ENCODE measurements at regions not wholly inside any gene's neighbourhood (a gene's known extent, or its start where the extent isn't known, plus 50 kb on each side); places are given as distances from the start of the nearest gene placed in this dataset.

GRCh38 chr5:5648694-5649093 is 226.2 kb downstream of the ICE1 start:
- Histone ChIP-seq H3K9me3 (ENCODE audit: control insufficient read depth in 2 of 3, insufficient read depth in 1 of 3, low read length in 3 of 3) (no peaks in the 10 kb centered on the region), H3K27me3 (ENCODE audit: control insufficient read depth, insufficient read depth, low read length) (no peaks in the 10 kb centered on the region), H3K4me1 (ENCODE audit: control insufficient read depth in 2 of 3, insufficient read depth in 2 of 3, low read depth in 1 of 3, low read length in 3 of 3) (no peaks in the 10 kb centered on the region), H3K27ac (ENCODE audit: low read depth in 2 of 2, low read length in 2 of 2) (no peak overlapping the region), H3K36me3 (ENCODE audit: control insufficient read depth in 2 of 3, insufficient read depth in 3 of 3, low read length in 3 of 3) (no peaks in the 10 kb centered on the region), H3K4me3 (ENCODE audit: low read length in 3 of 3) (no peak overlapping the region), H3K9ac (ENCODE audit: low read length in 3 of 3) (no peak overlapping the region)
- no peak for FAIRE-seq
- DNase-seq, result no peak
- TF ChIP-seq CTCF (IDR thresholded peaks at IDR 0.05; ENCODE audit: borderline replicate concordance, extremely low read depth, insufficient read depth), result no peak
- intact Hi-C loops (cut with DNase I), result no loop called here

GRCh38 chr5:5645891-5646290 is 223.4 kb downstream of the ICE1 start:
- Histone ChIP-seq H3K4me3 (ENCODE audit: low read length in 3 of 3) (no peak overlapping the region), H3K36me3 (ENCODE audit: control insufficient read depth in 2 of 3, insufficient read depth in 3 of 3, low read length in 3 of 3) (no peaks in the 10 kb centered on the region), H3K4me1 (ENCODE audit: control insufficient read depth in 2 of 3, insufficient read depth in 2 of 3, low read depth in 1 of 3, low read length in 3 of 3) (no peaks in the 10 kb centered on the region), H3K9ac (ENCODE audit: low read length in 3 of 3) (no peak overlapping the region), H3K27ac (ENCODE audit: low read depth in 2 of 2, low read length in 2 of 2) (no peak overlapping the region), H3K27me3 (ENCODE audit: control insufficient read depth, insufficient read depth, low read length) (no peaks in the 10 kb centered on the region), H3K9me3 (ENCODE audit: control insufficient read depth in 2 of 3, insufficient read depth in 1 of 3, low read length in 3 of 3) (no peaks in the 10 kb centered on the region)
- intact Hi-C loops (cut with DNase I), result no loop called here
- DNase-seq (no peak), FAIRE-seq (no peak)
- no peak for TF ChIP-seq CTCF (IDR thresholded peaks at IDR 0.05; ENCODE audit: borderline replicate concordance, extremely low read depth, insufficient read depth)

- Histone ChIP-seq H3K4me1 (ENCODE audit: control insufficient read depth in 2 of 3, insufficient read depth in 2 of 3, low read depth in 1 of 3, low read length in 3 of 3) (no peaks in the 10 kb centered on the region), H3K27me3 (ENCODE audit: control insufficient read depth, insufficient read depth, low read length) (no peaks in the 10 kb centered on the region), H3K4me3 (ENCODE audit: low read length in 3 of 3) (no peak overlapping the region), H3K36me3 (ENCODE audit: control insufficient read depth in 2 of 3, insufficient read depth in 3 of 3, low read length in 3 of 3) (no peaks in the 10 kb centered on the region), H3K9me3 (ENCODE audit: control insufficient read depth in 2 of 3, insufficient read depth in 1 of 3, low read length in 3 of 3) (no peaks in the 10 kb centered on the region), H3K27ac (ENCODE audit: low read depth in 2 of 2, low read length in 2 of 2) (no peak overlapping the region), H3K9ac (ENCODE audit: low read length in 3 of 3) (no peak overlapping the region)
- intact Hi-C loops (cut with DNase I), result no loop called here
- no peak for TF ChIP-seq CTCF (IDR thresholded peaks at IDR 0.05; ENCODE audit: borderline replicate concordance, extremely low read depth, insufficient read depth)
- DNase-seq, result no peak
- no peak for FAIRE-seq
These were observed 222.7 kb downstream of the ICE1 start for GRCh38 chr5:5645198-5645597.

- TF ChIP-seq CTCF (IDR thresholded peaks at IDR 0.05; ENCODE audit: borderline replicate concordance, extremely low read depth, insufficient read depth), result no peak
- Histone ChIP-seq H3K9me3 (ENCODE audit: control insufficient read depth in 2 of 3, insufficient read depth in 1 of 3, low read length in 3 of 3) (no peaks in the 10 kb centered on the region), H3K4me1 (ENCODE audit: control insufficient read depth in 2 of 3, insufficient read depth in 2 of 3, low read depth in 1 of 3, low read length in 3 of 3) (no peaks in the 10 kb centered on the region), H3K9ac (ENCODE audit: low read length in 3 of 3) (no peak overlapping the region), H3K27me3 (ENCODE audit: control insufficient read depth, insufficient read depth, low read length) (no peaks in the 10 kb centered on the region), H3K4me3 (ENCODE audit: low read length in 3 of 3) (no peak overlapping the region), H3K36me3 (ENCODE audit: control insufficient read depth in 2 of 3, insufficient read depth in 3 of 3, low read length in 3 of 3) (no peaks in the 10 kb centered on the region), H3K27ac (ENCODE audit: low read depth in 2 of 2, low read length in 2 of 2) (no peak overlapping the region)
- DNase-seq, result no peak
- no peak for FAIRE-seq
- intact Hi-C loops (cut with DNase I), result no loop called here
These were observed 221.8 kb downstream of the ICE1 start for GRCh38 chr5:5644249-5644648.
